ENCODE measurements at regions not wholly inside any gene's neighbourhood (a gene's known extent, or its start where the extent isn't known, plus 50 kb on each side); places are given as distances from the start of the nearest gene placed in this dataset.

- no peak for TF ChIP-seq CTCF (IDR thresholded peaks at IDR 0.05)
- no peak for TF ChIP-seq REST (IDR thresholded peaks at IDR 0.05; ENCODE audit: insufficient read depth in 1 of 2, low read depth in 2 of 2, low read length in 1 of 2)
Measured at GRCh38 chr4:32094987-32095386, 1374.8 kb downstream of the PCDH7 start.

Measured in Panc1 (cell line).